Neural cell (in vitro differentiated cells): ENCODE measurements at regions not wholly inside any gene's neighbourhood (a gene's known extent, or its start where the extent isn't known, plus 50 kb on each side); places are given as distances from the start of the nearest gene placed in this dataset.

Experiments
- EP300 ChIP-seq: fragments of 450-650 bp; conservative IDR thresholded peaks from 2 replicates; pipeline ENCODE4 v1.6.1; 2014; ENCODE audit warnings: antibody characterized with exemption, mild to moderate bottlenecking, moderate library complexity; ENCODE audit not compliant: poor library complexity, severe bottlenecking
- MXI1 ChIP-seq: fragments of 450-650 bp; conservative IDR thresholded peaks from 2 replicates; pipeline ENCODE4 v1.6.1; 2014; ENCODE audit warnings: antibody characterized with exemption, mild to moderate bottlenecking; ENCODE audit not compliant: poor library complexity, severe bottlenecking
- POLR2AphosphoS5 ChIP-seq: IDR thresholded peaks from 2 replicates; pipeline ENCODE4 v1.6.1; 2012
- RAD21 ChIP-seq: fragments of 450-650 bp; conservative IDR thresholded peaks from 2 replicates; pipeline ENCODE4 v1.6.1; 2014; ENCODE audit warnings: antibody characterized with exemption, mild to moderate bottlenecking, moderate library complexity
- TAF1 ChIP-seq: IDR thresholded peaks from 2 replicates; pipeline ENCODE4 v1.6.1; 2012; ENCODE audit warnings: low read depth
- TF ChIP-seq, protein P1 (sequence below): fragments of 450-650 bp; IDR thresholded peaks from 2 replicates; pipeline ENCODE4 v1.5.1; 2014; ENCODE audit warnings: antibody characterized with exemption, mild to moderate bottlenecking, moderate library complexity; ENCODE audit not compliant: poor library complexity, severe bottlenecking

DNA sequence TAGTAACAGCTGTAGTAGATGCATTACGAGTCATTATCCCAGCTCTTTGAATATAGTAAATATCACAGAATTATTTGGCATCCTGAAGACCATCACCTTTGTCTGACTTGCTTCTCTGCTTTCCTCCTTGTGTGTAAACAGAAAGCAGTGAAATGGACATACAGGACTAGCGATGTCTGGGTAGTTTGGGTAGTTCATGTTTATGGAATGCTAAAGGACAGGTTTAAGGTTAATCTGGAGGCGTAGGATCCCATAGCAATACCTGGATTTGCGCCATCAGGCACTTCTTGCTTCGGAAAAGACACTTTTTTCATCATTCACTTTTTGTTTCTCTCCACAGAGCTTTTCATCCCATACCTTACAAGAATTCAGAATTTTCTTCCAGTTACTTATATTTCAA is 232.2 kb downstream of the GPAT3 start:
- TF ChIP-seq TAF1, result no peak
- TF ChIP-seq, protein P1, sequence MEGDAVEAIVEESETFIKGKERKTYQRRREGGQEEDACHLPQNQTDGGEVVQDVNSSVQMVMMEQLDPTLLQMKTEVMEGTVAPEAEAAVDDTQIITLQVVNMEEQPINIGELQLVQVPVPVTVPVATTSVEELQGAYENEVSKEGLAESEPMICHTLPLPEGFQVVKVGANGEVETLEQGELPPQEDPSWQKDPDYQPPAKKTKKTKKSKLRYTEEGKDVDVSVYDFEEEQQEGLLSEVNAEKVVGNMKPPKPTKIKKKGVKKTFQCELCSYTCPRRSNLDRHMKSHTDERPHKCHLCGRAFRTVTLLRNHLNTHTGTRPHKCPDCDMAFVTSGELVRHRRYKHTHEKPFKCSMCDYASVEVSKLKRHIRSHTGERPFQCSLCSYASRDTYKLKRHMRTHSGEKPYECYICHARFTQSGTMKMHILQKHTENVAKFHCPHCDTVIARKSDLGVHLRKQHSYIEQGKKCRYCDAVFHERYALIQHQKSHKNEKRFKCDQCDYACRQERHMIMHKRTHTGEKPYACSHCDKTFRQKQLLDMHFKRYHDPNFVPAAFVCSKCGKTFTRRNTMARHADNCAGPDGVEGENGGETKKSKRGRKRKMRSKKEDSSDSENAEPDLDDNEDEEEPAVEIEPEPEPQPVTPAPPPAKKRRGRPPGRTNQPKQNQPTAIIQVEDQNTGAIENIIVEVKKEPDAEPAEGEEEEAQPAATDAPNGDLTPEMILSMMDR, result no peak
- TF ChIP-seq POLR2AphosphoS5, result no peak
- TF ChIP-seq EP300, result no peak
- no peak for TF ChIP-seq RAD21
- no peak for TF ChIP-seq MXI1
